ENCODE measurements at regions not wholly inside any gene's neighbourhood (a gene's known extent, or its start where the extent isn't known, plus 50 kb on each side); places are given as distances from the start of the nearest gene placed in this dataset.

DNA sequence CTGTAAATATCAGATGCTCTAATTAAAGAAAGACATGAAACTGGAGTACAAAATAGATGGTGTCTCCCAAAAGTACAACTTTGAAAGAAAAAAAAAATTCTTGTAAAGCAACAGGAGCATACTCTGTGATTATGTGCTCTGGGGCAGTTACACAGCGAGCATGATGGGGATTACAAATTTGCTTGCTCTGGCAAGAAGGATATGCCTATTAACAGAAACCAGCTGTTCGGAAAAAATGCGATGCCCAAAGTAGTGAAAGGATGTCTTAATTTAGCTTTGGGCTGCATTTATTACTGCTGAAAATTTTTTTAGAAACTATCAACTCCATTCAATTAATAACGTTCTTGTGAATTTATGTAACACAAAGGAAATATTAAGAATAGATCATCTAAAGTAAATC lies 256.9 kb upstream of the TPK1 start:
- H3K4me3 ChIP-seq (ENCODE audit: low read depth, low read length), result no peak overlapping the region
- in situ Hi-C loops (cut with HindIII; ENCODE audit: low sequenced_read_pairs), result no loop called here
- TF ChIP-seq CTCF (IDR thresholded peaks at IDR 0.05; ENCODE audit: low read depth, low read length, missing control alignments), result no peak
- no peak for DNase-seq (ENCODE audit: low read depth)

GRCh38 chr7:145088111-145088745 lies 252.4 kb upstream of the TPK1 start:
- no peak overlapping the region for H3K4me3 ChIP-seq (ENCODE audit: low read depth, low read length)
- in situ Hi-C loops (cut with HindIII; ENCODE audit: low sequenced_read_pairs), result no loop called here
- DNase-seq (ENCODE audit: low read depth), result no peak
- TF ChIP-seq CTCF (IDR thresholded peaks at IDR 0.05; ENCODE audit: low read depth, low read length, missing control alignments), result no peak

DNA sequence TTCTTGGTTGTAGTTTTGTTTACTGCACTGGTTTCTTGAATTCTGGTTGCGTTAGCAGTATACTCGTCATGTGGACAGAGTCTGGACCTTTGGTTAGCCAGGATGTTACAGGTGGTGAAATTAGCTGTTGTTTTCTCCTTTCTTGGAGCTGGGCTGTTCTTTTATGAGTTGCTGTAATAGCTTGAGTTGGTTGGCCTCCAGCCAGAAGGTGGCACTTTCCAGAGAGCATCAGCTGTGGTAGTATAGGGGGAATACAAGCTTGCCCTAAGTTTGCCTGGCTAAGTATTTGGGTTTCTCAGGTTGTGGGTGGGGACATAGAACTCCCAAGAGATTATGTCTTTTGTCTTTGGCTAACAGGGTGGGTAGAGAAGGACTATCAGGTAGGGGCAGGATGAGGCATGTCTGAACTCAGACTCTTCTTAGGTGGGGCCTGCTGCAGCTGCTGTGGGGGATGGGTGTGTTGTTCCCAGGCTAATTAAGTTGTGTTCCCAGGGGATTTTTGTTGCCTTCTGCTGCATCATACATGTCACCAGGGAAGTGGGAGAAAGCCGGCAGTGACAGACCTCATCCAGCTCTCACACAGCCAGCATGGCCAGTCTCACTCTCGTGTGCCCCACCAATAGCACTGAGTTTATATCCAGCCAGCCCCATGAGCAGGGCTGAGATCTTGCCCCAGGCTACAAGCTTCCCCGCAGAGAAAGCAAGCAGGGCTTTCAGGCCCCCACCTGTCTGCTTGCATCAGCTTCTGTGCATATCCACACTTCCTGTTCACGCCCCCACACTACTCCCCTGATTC lies 246.7 kb upstream of the TPK1 start:
- no peak for TF ChIP-seq CTCF (IDR thresholded peaks at IDR 0.05; ENCODE audit: low read depth, low read length, missing control alignments)
- H3K4me3 ChIP-seq (ENCODE audit: low read depth, low read length), result no peak overlapping the region
- DNase-seq (ENCODE audit: low read depth), result no peak
- in situ Hi-C loops (cut with HindIII; ENCODE audit: low sequenced_read_pairs), result no loop called here

GRCh38 chr7:145065473-145065872 lies 229.6 kb upstream of the TPK1 start:
- TF ChIP-seq CTCF (IDR thresholded peaks at IDR 0.05; ENCODE audit: low read depth, low read length, missing control alignments), result no peak
- no peak for DNase-seq (ENCODE audit: low read depth)
- in situ Hi-C loops (cut with HindIII; ENCODE audit: low sequenced_read_pairs), result no loop called here
- no peak overlapping the region for H3K4me3 ChIP-seq (ENCODE audit: low read depth, low read length)

DNA sequence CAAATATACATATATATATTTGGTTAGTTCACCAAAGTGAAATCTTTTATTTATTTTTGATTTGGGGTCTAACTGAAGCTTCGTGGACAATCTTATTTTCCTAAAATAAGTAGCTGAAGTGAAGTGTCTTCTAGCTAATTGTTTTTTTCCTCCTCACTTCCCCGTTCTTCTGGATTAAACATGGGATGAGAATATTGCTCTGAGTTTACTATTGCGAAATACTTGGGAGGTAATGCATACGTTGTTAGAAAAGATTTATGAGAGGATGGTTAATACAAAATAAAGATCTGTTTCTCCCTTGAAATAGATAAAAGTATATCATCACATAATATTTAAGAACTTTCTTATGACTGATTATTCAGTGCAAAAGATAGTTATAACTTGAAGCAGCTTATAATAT lies 228.3 kb upstream of the TPK1 start:
- no peak overlapping the region for H3K4me3 ChIP-seq (ENCODE audit: low read depth, low read length)
- in situ Hi-C loops (cut with HindIII; ENCODE audit: low sequenced_read_pairs), result no loop called here
- DNase-seq (ENCODE audit: low read depth), result no peak
- no peak for TF ChIP-seq CTCF (IDR thresholded peaks at IDR 0.05; ENCODE audit: low read depth, low read length, missing control alignments)

- H3K4me3 ChIP-seq (ENCODE audit: low read depth, low read length), result no peak overlapping the region
- in situ Hi-C loops (cut with HindIII; ENCODE audit: low sequenced_read_pairs), result no loop called here
- TF ChIP-seq CTCF (IDR thresholded peaks at IDR 0.05; ENCODE audit: low read depth, low read length, missing control alignments), result no peak
- DNase-seq (ENCODE audit: low read depth), result no peak
Observed at GRCh38 chr7:145053781-145054180, 217.9 kb upstream of the TPK1 start.

Data from astrocyte of the cerebellum (primary cell).